ENCODE measurements at regions not wholly inside any gene's neighbourhood (a gene's known extent, or its start where the extent isn't known, plus 50 kb on each side); places are given as distances from the start of the nearest gene placed in this dataset.

DNA sequence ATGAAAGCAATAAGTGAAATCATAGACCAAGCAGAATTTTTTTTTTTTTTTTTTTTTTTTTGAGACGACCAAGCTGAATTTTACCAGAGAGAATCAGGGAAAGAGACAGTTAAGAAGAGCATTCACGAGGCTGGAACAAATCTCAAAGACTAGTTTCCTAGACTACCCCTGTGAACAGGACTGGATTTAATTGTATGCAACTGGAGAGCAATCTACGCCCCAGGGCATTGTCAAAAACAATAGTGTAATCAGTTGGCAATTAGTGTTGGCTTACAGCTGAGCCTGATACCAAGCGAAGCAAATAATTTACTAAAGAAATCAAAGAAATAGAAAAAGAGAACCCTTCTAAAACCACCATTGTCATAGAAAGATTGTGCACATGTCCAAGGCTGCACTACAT lies 232.9 kb upstream of the CPNE8 start:
- no TSS peak for BruUV-seq (replicated peaks)
- Histone ChIP-seq H3K4me1 (ENCODE audit: insufficient read depth, low read length, poor library complexity, severe bottlenecking) (no peaks in the 10 kb centered on the region), H3K27ac (ENCODE audit: low read depth, low read length, poor library complexity, severe bottlenecking) (no peak overlapping the region), H3K9me3 (ENCODE audit: low read depth, low read length, poor library complexity, severe bottlenecking) (no peaks in the 10 kb centered on the region), H3K27me3 (replicated peaks; ENCODE audit: insufficient read depth, low read depth, low read length, poor library complexity) (no peaks in the 10 kb centered on the region), H3K36me3 (ENCODE audit: insufficient read depth, low read length, poor library complexity, severe bottlenecking) (no peaks in the 10 kb centered on the region), H3K4me3 (ENCODE audit: low read depth, low read length, poor library complexity, severe bottlenecking) (no peak overlapping the region)
- ChIA-PET POLR2A (ENCODE audit: low non-redundant PET) (no interaction called here), CTCF (no interaction called here)
- intact Hi-C loops (cut with micrococcal nuclease; ENCODE audit: unreplicated experiment), result no loop called here
- DNase-seq (ENCODE audit: low spot score), result no peak
- TF ChIP-seq, protein P1, sequence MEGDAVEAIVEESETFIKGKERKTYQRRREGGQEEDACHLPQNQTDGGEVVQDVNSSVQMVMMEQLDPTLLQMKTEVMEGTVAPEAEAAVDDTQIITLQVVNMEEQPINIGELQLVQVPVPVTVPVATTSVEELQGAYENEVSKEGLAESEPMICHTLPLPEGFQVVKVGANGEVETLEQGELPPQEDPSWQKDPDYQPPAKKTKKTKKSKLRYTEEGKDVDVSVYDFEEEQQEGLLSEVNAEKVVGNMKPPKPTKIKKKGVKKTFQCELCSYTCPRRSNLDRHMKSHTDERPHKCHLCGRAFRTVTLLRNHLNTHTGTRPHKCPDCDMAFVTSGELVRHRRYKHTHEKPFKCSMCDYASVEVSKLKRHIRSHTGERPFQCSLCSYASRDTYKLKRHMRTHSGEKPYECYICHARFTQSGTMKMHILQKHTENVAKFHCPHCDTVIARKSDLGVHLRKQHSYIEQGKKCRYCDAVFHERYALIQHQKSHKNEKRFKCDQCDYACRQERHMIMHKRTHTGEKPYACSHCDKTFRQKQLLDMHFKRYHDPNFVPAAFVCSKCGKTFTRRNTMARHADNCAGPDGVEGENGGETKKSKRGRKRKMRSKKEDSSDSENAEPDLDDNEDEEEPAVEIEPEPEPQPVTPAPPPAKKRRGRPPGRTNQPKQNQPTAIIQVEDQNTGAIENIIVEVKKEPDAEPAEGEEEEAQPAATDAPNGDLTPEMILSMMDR (conservative IDR thresholded peaks at IDR 0.05; ENCODE audit: low read depth, low read length), result no peak
- TF ChIP-seq EZH2 (IDR thresholded peaks at IDR 0.05; ENCODE audit: borderline replicate concordance, low read depth, low read length, poor library complexity, severe bottlenecking), result no peak

DNA sequence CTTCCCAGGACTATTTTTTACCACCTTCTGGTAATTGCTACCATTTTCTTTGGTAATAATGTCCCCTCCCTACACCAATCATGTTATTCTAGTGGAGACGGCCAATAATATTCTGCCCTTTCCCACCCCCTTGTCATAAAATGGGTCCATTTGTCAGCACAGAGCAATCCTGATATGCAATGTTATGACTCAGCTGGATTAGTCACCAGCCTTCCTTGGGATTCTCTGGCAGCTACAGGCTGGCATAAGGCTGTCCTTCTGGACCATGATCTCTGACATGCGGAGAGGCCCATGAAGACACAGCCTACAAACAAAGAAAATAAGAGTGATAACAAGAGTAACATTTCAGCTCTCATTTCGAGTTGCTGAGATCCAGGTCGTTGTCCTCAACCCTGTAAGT lies 222.0 kb upstream of the CPNE8 start:
- no peak for DNase-seq (ENCODE audit: low spot score)
- intact Hi-C loops (cut with micrococcal nuclease; ENCODE audit: unreplicated experiment), result no loop called here
- TF ChIP-seq, protein P1 (conservative IDR thresholded peaks at IDR 0.05; ENCODE audit: low read depth, low read length), result no peak
- TF ChIP-seq EZH2 (IDR thresholded peaks at IDR 0.05; ENCODE audit: borderline replicate concordance, low read depth, low read length, poor library complexity, severe bottlenecking), result no peak
- H3K27me3 ChIP-seq (replicated peaks; ENCODE audit: insufficient read depth, low read depth, low read length, poor library complexity), result no peaks in the 10 kb centered on the region
- H3K27ac ChIP-seq (ENCODE audit: low read depth, low read length, poor library complexity, severe bottlenecking), result no peak overlapping the region
- no peak overlapping the region for H3K4me3 ChIP-seq (ENCODE audit: low read depth, low read length, poor library complexity, severe bottlenecking)
- H3K36me3 ChIP-seq (ENCODE audit: insufficient read depth, low read length, poor library complexity, severe bottlenecking), result no peaks in the 10 kb centered on the region
- BruUV-seq (replicated peaks), result no TSS peak
- POLR2A ChIA-PET (ENCODE audit: low non-redundant PET), result no interaction called here
- CTCF ChIA-PET, result no interaction called here
- no peaks in the 10 kb centered on the region for H3K4me1 ChIP-seq (ENCODE audit: insufficient read depth, low read length, poor library complexity, severe bottlenecking)
- H3K9me3 ChIP-seq (ENCODE audit: low read depth, low read length, poor library complexity, severe bottlenecking), result no peaks in the 10 kb centered on the region

DNA sequence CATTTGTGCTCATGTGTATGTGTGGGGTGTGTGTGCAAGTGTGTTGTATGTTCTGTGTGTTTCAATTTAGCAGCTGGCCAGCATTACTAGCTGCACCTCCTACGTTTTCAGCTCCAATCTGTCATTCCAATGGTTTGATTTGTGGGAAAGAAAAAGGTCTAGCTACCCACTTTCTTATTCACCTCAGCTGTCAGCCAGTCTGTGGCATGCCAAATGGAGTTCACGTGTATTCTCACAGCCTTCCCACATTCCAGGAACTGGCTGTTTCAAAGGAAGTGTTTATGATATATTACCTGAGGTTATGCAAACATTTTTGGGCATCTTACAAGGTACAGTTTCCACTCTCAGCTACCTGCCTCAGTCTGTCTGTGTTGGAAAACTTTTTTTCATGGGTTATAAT lies 220.2 kb upstream of the CPNE8 start:
- Histone ChIP-seq H3K36me3 (ENCODE audit: insufficient read depth, low read length, poor library complexity, severe bottlenecking) (no peaks in the 10 kb centered on the region), H3K4me3 (ENCODE audit: low read depth, low read length, poor library complexity, severe bottlenecking) (no peak overlapping the region), H3K27ac (ENCODE audit: low read depth, low read length, poor library complexity, severe bottlenecking) (no peak overlapping the region), H3K4me1 (ENCODE audit: insufficient read depth, low read length, poor library complexity, severe bottlenecking) (no peaks in the 10 kb centered on the region), H3K9me3 (ENCODE audit: low read depth, low read length, poor library complexity, severe bottlenecking) (no peaks in the 10 kb centered on the region), H3K27me3 (replicated peaks; ENCODE audit: insufficient read depth, low read depth, low read length, poor library complexity) (no peaks in the 10 kb centered on the region)
- no TSS peak for BruUV-seq (replicated peaks)
- DNase-seq (ENCODE audit: low spot score), result no peak
- CTCF ChIA-PET, result no interaction called here
- intact Hi-C loops (cut with micrococcal nuclease; ENCODE audit: unreplicated experiment), result no loop called here
- POLR2A ChIA-PET (ENCODE audit: low non-redundant PET), result no interaction called here
- TF ChIP-seq EZH2 (IDR thresholded peaks at IDR 0.05; ENCODE audit: borderline replicate concordance, low read depth, low read length, poor library complexity, severe bottlenecking), result no peak
- TF ChIP-seq, protein P1 (conservative IDR thresholded peaks at IDR 0.05; ENCODE audit: low read depth, low read length), result no peak
